ENCODE measurements at regions not wholly inside any gene's neighbourhood (a gene's known extent, or its start where the extent isn't known, plus 50 kb on each side); places are given as distances from the start of the nearest gene placed in this dataset.

DNA sequence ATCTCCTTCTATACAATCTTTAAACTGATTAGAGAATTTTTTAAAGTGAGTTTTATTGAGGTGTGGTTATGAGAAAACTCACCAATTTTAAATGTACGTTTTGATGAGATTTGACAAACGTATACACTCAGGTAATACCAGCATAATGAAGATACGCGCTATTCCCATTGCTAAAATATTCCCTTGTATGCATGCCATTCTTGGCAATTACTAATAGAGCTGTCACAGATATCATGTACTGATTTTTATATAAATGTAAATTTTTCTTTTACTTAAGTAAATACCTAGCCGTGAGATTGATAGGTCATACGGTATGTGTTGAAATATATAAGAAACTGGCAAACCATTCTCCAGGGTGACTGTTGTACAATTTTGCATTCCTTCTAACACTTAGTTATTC, 384.7 kb downstream of the PTH2R start:
- intact Hi-C loops (cut with DNase I): no loop called here
- WGBS, 2 donors: 73 to 74% methylated on average over 6 of the region's 6 CpGs
- Histone ChIP-seq H3K4me3 (no peak overlapping the region), H3K27ac (no peak overlapping the region), H3K9me3 (no peaks in the 10 kb centered on the region), H3K4me1 (no peaks in the 10 kb centered on the region), H3K36me3 (no peaks in the 10 kb centered on the region), H3K27me3 (no peaks in the 10 kb centered on the region)
- DNase-seq: no peak
- TF ChIP-seq, protein P1, sequence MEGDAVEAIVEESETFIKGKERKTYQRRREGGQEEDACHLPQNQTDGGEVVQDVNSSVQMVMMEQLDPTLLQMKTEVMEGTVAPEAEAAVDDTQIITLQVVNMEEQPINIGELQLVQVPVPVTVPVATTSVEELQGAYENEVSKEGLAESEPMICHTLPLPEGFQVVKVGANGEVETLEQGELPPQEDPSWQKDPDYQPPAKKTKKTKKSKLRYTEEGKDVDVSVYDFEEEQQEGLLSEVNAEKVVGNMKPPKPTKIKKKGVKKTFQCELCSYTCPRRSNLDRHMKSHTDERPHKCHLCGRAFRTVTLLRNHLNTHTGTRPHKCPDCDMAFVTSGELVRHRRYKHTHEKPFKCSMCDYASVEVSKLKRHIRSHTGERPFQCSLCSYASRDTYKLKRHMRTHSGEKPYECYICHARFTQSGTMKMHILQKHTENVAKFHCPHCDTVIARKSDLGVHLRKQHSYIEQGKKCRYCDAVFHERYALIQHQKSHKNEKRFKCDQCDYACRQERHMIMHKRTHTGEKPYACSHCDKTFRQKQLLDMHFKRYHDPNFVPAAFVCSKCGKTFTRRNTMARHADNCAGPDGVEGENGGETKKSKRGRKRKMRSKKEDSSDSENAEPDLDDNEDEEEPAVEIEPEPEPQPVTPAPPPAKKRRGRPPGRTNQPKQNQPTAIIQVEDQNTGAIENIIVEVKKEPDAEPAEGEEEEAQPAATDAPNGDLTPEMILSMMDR (IDR thresholded peaks at IDR 0.05): no peak
- no peak for TF ChIP-seq POLR2A (IDR thresholded peaks at IDR 0.05)

DNA sequence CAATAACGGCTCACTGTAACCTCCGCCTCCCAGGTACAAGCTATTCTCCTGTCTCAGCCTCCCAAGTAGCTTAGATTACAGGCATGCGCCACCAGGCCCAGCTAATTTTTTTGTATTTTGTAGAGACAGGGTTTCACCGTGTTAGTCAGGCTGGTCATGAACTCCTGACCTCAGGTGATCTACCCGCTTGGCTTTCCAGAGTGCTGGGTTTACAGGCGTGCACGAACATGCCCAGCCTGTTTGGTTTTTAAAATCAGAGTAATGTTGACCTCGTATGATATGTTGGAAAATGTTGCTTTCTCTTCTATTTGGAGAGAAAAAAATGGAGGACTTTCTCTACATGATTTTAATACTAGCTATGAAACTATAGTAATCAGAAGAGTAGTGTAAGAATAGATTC, 386.2 kb downstream of the PTH2R start:
- no peaks in the 10 kb centered on the region for H3K27me3 ChIP-seq
- intact Hi-C loops (cut with DNase I): no loop called here
- H3K36me3 ChIP-seq: no peaks in the 10 kb centered on the region
- H3K9me3 ChIP-seq: no peaks in the 10 kb centered on the region
- no peak for DNase-seq
- no peaks in the 10 kb centered on the region for H3K4me1 ChIP-seq
- TF ChIP-seq, protein P1 (IDR thresholded peaks at IDR 0.05): no peak
- TF ChIP-seq POLR2A (IDR thresholded peaks at IDR 0.05): no peak
- H3K4me3 ChIP-seq: no peak overlapping the region
- no peak overlapping the region for H3K27ac ChIP-seq
- 67 to 74% methylated on average over 8 of the region's 8 CpGs for WGBS, 2 donors

DNA sequence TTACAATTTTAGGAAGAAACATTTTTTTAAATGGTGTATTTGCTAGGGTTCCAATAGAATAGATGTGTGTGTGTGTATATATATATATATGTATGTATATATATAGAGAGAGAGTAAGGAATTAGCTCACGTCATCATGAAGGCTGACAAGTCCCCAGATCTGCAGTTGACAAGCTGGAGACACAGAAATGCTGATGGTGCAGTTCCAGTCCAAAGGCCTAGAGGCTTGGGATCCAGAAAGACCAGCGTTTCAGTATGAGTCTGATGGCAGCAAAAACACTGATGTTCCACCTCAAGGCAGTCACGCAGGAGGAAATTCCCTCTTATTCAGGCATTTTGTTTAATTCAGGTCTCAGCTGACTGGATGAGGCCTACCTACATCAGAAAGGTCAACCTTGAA, 386.8 kb downstream of the PTH2R start:
- Histone ChIP-seq H3K9me3 (no peaks in the 10 kb centered on the region), H3K36me3 (no peaks in the 10 kb centered on the region), H3K4me3 (no peak overlapping the region), H3K4me1 (no peaks in the 10 kb centered on the region), H3K27me3 (no peaks in the 10 kb centered on the region), H3K27ac (no peak overlapping the region)
- intact Hi-C loops (cut with DNase I): no loop called here
- TF ChIP-seq, protein P1 (IDR thresholded peaks at IDR 0.05): no peak
- no peak for TF ChIP-seq POLR2A (IDR thresholded peaks at IDR 0.05)
- no peak for DNase-seq
- WGBS, 2 donors: 46 to 62% methylated on average over 3 of the region's 3 CpGs

DNA sequence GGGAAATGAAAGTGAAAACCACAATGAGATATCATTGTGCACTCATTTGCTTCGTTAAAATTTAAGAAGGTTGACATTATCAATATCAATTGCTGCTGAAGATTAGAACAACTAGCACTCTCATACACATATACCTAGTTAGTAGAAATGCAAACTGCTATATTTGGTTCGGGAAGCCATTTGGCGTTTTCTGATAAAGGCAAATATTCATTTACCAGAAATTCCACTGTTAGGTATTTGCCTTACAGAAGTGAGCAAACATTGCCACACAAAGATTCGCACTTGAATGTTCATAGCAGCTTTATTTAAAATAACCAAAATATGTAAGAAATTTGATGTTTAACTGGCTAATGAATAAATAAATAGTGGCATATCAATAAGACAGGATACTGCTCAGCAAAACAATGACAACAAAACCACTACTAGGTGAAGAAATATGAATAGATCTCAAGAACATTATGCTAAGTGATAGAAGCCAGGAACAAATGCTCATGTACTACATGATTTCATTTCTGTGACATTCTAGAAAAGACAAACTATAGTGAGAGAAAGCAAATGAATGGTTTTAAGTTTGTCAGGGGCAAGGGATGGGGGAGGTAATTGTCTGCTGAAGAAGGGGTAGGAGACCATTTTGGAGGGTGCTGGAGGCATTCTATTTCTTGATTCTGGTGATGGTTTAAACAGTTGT, 387.8 kb downstream of the PTH2R start:
- intact Hi-C loops (cut with DNase I): no loop called here
- Histone ChIP-seq H3K4me3 (no peak overlapping the region), H3K27ac (no peak overlapping the region), H3K27me3 (no peaks in the 10 kb centered on the region), H3K9me3 (no peaks in the 10 kb centered on the region), H3K4me1 (no peaks in the 10 kb centered on the region), H3K36me3 (no peaks in the 10 kb centered on the region)
- DNase-seq: no peak
- TF ChIP-seq POLR2A (IDR thresholded peaks at IDR 0.05): no peak
- TF ChIP-seq, protein P1 (IDR thresholded peaks at IDR 0.05): no peak
- WGBS, 2 donors: 47 to 63% methylated on average over 4 of the region's 4 CpGs

DNA sequence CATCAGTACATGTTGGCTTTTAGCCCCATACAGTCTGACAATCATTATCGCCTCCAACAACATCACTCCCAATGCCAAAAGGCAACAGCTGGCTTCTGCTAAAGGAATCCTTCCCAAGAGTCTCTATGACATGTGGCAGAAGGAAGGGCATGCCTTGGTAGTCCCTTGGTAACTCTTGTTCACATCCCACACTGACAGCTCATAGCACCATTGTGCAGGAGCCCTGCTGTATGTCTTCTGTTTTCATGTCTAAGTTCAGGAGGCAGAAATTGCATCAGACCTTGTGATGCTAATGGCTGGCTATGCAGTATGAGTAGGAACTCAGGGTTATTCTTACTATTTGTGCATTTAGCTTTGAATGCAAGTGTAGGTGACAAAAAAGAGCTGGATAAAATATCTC, 392.1 kb downstream of the PTH2R start:
- DNase-seq: no peak
- H3K27me3 ChIP-seq: no peaks in the 10 kb centered on the region
- no peaks in the 10 kb centered on the region for H3K4me1 ChIP-seq
- 86% methylated on average over 1 of the region's 1 CpG for WGBS, 2 donors
- TF ChIP-seq POLR2A (IDR thresholded peaks at IDR 0.05): no peak
- TF ChIP-seq, protein P1 (IDR thresholded peaks at IDR 0.05): no peak
- no peak overlapping the region for H3K4me3 ChIP-seq
- no peaks in the 10 kb centered on the region for H3K9me3 ChIP-seq
- no peaks in the 10 kb centered on the region for H3K36me3 ChIP-seq
- H3K27ac ChIP-seq: no peak overlapping the region
- intact Hi-C loops (cut with DNase I): no loop called here

Measured in esophagus squamous epithelium (tissue), 5 donors.